AG09309 (cell line): ENCODE measurements at regions not wholly inside any gene's neighbourhood (a gene's known extent, or its start where the extent isn't known, plus 50 kb on each side); places are given as distances from the start of the nearest gene placed in this dataset.

Experiments
- DNase-seq: peaks from one replicate; pipeline ENCODE4 v3.0.0-alpha.2; 2010; ENCODE audit warnings: low read depth
- H3K4me3 ChIP-seq: 2 replicates; pipeline ENCODE4 v1.5.1; 2011; ENCODE audit warnings: mild to moderate bottlenecking, low read depth, low read length, moderate library complexity; ENCODE audit not compliant: control insufficient read depth
- TF ChIP-seq, protein P1 (sequence below): IDR thresholded peaks from 2 replicates; pipeline ENCODE4 v1.5.1; 2011; ENCODE audit warnings: mild to moderate bottlenecking, low read depth, low read length, inconsistent platforms; ENCODE audit not compliant: insufficient read depth, control insufficient read depth; ENCODE audit errors: missing control alignments

DNA sequence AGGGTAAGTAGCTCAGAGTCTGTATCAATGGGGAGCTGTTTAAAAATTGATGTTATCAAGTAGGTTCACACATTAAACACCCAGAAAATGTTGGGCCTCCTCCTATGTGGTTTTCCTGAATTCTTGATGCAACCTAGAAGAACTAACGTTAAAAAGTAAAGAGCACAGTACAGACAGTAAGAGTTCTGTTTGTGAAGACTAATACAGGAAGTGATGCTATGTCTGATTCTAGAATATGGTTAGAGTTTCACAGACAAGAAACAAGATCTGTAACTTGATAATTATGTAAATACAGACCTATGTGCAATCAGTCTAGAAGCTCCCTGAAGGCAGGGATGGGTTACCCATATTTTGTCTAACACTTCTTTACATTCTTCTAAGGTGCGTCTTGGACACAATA lies 214.9 kb upstream of the BTG1 start:
- TF ChIP-seq, protein P1, sequence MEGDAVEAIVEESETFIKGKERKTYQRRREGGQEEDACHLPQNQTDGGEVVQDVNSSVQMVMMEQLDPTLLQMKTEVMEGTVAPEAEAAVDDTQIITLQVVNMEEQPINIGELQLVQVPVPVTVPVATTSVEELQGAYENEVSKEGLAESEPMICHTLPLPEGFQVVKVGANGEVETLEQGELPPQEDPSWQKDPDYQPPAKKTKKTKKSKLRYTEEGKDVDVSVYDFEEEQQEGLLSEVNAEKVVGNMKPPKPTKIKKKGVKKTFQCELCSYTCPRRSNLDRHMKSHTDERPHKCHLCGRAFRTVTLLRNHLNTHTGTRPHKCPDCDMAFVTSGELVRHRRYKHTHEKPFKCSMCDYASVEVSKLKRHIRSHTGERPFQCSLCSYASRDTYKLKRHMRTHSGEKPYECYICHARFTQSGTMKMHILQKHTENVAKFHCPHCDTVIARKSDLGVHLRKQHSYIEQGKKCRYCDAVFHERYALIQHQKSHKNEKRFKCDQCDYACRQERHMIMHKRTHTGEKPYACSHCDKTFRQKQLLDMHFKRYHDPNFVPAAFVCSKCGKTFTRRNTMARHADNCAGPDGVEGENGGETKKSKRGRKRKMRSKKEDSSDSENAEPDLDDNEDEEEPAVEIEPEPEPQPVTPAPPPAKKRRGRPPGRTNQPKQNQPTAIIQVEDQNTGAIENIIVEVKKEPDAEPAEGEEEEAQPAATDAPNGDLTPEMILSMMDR, result no peak
- no peak overlapping the region for H3K4me3 ChIP-seq
- no peak for DNase-seq

DNA sequence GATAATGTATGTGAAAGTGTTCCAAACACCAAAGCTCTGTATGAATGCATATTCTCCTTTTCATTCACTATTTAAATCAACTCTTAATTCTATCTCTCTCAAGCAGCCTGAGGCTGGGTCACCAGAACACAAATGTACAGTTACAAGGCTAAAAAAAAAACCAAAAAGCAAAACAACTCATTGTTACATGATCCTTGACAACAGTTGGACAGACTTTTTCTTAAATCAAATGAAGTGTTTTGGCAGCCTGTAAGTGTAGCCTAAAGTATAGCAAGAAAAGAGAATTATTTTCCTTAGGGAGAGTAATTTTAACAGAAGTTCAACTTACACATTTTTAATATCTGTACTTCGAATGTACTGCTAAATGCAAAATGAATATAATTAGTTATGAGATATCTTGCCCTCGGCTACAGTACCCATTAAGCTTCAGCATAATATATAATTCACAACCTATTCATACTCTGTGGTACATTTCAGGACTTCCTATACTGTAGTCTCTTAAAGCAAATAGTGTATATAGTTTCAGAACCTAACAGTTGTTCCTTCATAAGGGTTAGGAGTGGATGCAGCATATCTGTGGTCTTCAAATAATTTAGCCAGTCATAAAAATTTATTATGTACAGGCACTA lies 214.0 kb upstream of the BTG1 start:
- no peak for DNase-seq
- TF ChIP-seq, protein P1, result no peak
- no peak overlapping the region for H3K4me3 ChIP-seq

DNA sequence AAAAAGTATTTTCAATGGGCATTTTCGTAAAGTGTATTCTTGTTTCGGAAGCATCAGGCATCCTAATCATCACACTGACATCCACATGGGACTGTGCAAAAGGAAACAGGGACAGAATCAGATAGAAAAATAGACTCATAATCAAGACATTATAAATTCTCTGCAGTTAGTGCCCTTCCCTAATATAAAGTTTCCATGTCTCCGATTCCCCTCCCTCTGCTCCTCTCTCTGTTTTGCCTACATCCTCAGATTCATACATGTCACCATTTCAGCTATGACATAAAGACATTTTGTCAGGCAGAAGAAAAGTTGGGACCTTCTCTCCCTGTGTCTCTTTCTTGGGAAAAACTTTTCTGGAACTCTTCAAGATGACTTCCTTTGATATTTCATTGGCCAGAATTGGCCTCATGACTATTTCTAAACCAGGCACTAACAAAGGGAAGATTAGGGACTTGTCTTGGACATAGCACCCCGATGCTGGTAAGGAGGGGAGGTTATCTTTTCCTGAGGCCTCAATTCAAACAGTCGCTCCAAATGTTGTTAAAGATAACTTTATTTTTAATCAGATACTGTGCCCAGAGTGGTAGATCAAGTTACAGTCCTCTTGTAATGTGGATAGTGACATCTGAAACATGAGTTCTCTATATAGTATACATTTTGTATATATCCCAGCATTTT lies 212.1 kb upstream of the BTG1 start:
- TF ChIP-seq, protein P1, result no peak
- DNase-seq, result no peak
- H3K4me3 ChIP-seq, result no peak overlapping the region

DNA sequence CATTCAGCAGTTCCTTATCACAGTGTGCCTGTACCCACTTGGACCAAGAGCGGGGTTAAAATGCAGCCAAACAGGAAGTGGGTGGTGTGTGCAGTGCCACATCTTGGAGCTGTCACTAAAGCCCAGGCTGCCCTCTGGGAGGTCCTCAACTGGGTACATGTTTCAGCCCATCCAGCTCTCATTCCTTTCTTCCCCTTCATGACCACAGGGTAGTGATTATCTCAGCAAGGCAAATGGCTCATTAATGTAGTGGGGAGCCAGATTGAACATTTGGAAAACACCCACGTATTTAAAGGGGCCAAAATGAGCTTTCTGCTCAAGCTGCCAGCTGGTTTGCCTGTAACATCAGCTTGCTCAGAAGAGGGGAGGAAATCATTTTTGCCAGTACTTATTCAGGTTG lies 210.8 kb upstream of the BTG1 start:
- DNase-seq, result no peak
- no peak overlapping the region for H3K4me3 ChIP-seq
- TF ChIP-seq, protein P1, result no peak

DNA sequence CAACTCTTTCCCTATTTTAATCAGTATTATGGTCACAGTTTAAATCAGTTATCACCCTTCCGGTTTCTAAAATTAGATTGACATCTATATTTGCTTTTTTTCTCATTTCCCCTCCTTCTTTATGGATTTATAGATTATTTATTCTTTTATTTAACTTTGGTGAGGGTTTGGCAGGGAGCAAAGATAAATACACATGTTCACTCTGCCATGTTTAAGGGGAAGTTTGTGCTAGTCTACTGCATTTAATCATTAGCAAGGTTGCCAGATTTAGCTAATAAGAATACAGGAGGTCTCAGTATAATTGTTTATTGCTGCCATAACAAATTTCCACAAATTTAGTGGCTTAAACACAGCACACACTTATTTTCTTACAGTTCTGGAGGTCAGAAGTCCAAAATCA lies 204.0 kb upstream of the BTG1 start:
- H3K4me3 ChIP-seq, result no peak overlapping the region
- no peak for DNase-seq
- TF ChIP-seq, protein P1, result no peak

DNA sequence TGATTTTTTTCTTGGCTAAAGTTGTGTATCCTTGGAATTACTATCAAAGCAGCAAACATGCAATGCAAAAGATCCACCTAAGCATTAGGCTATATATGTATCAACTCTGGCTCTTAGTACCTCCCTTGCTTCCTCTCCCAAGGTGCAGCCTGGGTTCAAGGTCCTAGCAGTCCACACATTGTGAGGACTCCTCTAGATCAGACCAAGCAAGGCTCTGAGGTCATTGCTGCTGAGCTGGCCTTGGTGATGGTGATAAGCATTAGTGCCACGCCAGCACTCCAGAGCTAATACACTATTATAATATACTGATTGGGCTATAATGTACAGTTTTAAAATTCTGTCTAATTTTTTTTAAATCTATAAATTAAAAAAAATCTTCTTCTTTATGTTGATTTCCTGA lies 196.9 kb upstream of the BTG1 start:
- no peak overlapping the region for H3K4me3 ChIP-seq
- TF ChIP-seq, protein P1, result no peak
- no peak for DNase-seq
